GM12865 (cell line): ENCODE measurements at regions not wholly inside any gene's neighbourhood (a gene's known extent, or its start where the extent isn't known, plus 50 kb on each side); places are given as distances from the start of the nearest gene placed in this dataset.
A peak's percentile ranks its signal among the peaks of the same experiment; 100 is the strongest.

Experiments used
- DNase-seq: peaks from one replicate; pipeline ENCODE4 v3.0.0; 2010; ENCODE audit warnings: low read depth
- H3K4me3 ChIP-seq: 2 replicates; pipeline ENCODE4 v1.5.1; 2011; ENCODE audit warnings: mild to moderate bottlenecking, low read depth, low read length, control low read depth
- CTCF ChIP-seq: IDR thresholded peaks from 2 replicates; pipeline ENCODE4 v1.5.1; 2011; ENCODE audit warnings: low read length, control low read depth, low read depth, inconsistent platforms; ENCODE audit not compliant: insufficient read depth; ENCODE audit errors: missing control alignments

- no peak overlapping the region for H3K4me3 ChIP-seq
- TF ChIP-seq CTCF, result no peak
- DNase-seq, result no peak
Observed at GRCh38 chr3:96022676-96023075, 791.7 kb upstream of the EPHA6 start.

GRCh38 chr3:96027718-96028117 lies 786.7 kb upstream of the EPHA6 start:
- no peak for DNase-seq
- no peak for TF ChIP-seq CTCF
- peak overlapping the region; percentile 1; the same call in 1 of the 2 replicates for H3K4me3 ChIP-seq

- DNase-seq, result no peak
- H3K4me3 ChIP-seq, result no peak overlapping the region
- no peak for TF ChIP-seq CTCF
Observed at GRCh38 chr3:96039632-96040031, 774.8 kb upstream of the EPHA6 start.

- H3K4me3 ChIP-seq, result no peak overlapping the region
- no peak for DNase-seq
- TF ChIP-seq CTCF, result no peak
Observed at GRCh38 chr3:96059301-96059700, 755.1 kb upstream of the EPHA6 start.

GRCh38 chr3:96069065-96069464 lies 745.3 kb upstream of the EPHA6 start:
- H3K4me3 ChIP-seq, result no peak overlapping the region
- TF ChIP-seq CTCF, result no peak
- DNase-seq, result no peak

- no peak for DNase-seq
- TF ChIP-seq CTCF, result no peak
- H3K4me3 ChIP-seq, result no peak overlapping the region
Observed at GRCh38 chr3:96070678-96071077, 743.7 kb upstream of the EPHA6 start.

- no peak for TF ChIP-seq CTCF
- no peak overlapping the region for H3K4me3 ChIP-seq
- DNase-seq, result no peak
Observed at GRCh38 chr3:96071097-96071496, 743.3 kb upstream of the EPHA6 start.
